ENCODE measurements at regions not wholly inside any gene's neighbourhood (a gene's known extent, or its start where the extent isn't known, plus 50 kb on each side); places are given as distances from the start of the nearest gene placed in this dataset.
A peak's percentile ranks its signal among the peaks of the same experiment; 100 is the strongest.

- no peak for TF ChIP-seq BCL3 (CRISPR knock-in tag; IDR thresholded peaks at IDR 0.05)
- TF ChIP-seq GATAD1 (CRISPR knock-in tag; IDR thresholded peaks at IDR 0.05) = peak; percentile 67; the same call in 1 of the 2 replicates
- TF ChIP-seq ZNF7 (CRISPR knock-in tag; IDR thresholded peaks at IDR 0.05) = no peak
- no peak for TF ChIP-seq PLRG1 (conservative IDR thresholded peaks at IDR 0.05)
- no peak for TF ChIP-seq ZNF639 (CRISPR knock-in tag; conservative IDR thresholded peaks at IDR 0.05)
- no peak for TF ChIP-seq REXO4 (CRISPR knock-in tag; IDR thresholded peaks at IDR 0.05; ENCODE audit: borderline replicate concordance)
- 0 out of 2 replicates have a peak, but pooled peaks have one; percentile 49 for TF ChIP-seq IRF9 (CRISPR knock-in tag; IDR thresholded peaks at IDR 0.05; ENCODE audit: borderline replicate concordance)
- TF ChIP-seq SOX5 (CRISPR knock-in tag; IDR thresholded peaks at IDR 0.05; ENCODE audit: borderline replicate concordance) = peak; percentile 85
- TF ChIP-seq HNRNPUL1 (IDR thresholded peaks at IDR 0.05; ENCODE audit: low read depth, low read length) = no peak
- peak; percentile 74; the same call in 1 of the 2 replicates for TF ChIP-seq YEATS4 (CRISPR knock-in tag; IDR thresholded peaks at IDR 0.05; ENCODE audit: borderline replicate concordance)
- no peak for TF ChIP-seq HES4 (CRISPR knock-in tag; IDR thresholded peaks at IDR 0.05; ENCODE audit: borderline replicate concordance)
- TF ChIP-seq FOXP1 (IDR thresholded peaks at IDR 0.05) = no peak
- TF ChIP-seq FOXP1 (CRISPR knock-in tag; IDR thresholded peaks at IDR 0.05) = peak; percentile 63
- peak; percentile 93 for TF ChIP-seq NR2C2 (CRISPR knock-in tag; IDR thresholded peaks at IDR 0.05; ENCODE audit: borderline replicate concordance)
- no peak for TF ChIP-seq ZNF776 (CRISPR knock-in tag; IDR thresholded peaks at IDR 0.05)
- no peak for TF ChIP-seq RNF2 (conservative IDR thresholded peaks at IDR 0.05; ENCODE audit: low read depth)
- no peak for TF ChIP-seq ZBTB3 (CRISPR knock-in tag; IDR thresholded peaks at IDR 0.05; ENCODE audit: borderline replicate concordance, low read depth)
- TF ChIP-seq CSRNP1 (CRISPR knock-in tag; IDR thresholded peaks at IDR 0.05) = peak; percentile 41; the same call in 1 of the 2 replicates
- peak; percentile 64; the same call in 1 of the 2 replicates for TF ChIP-seq ZBTB38 (CRISPR knock-in tag; IDR thresholded peaks at IDR 0.05)
- TF ChIP-seq KMT2B (CRISPR knock-in tag; IDR thresholded peaks at IDR 0.05) = peak; percentile 40; the same call in 1 of the 2 replicates
- 0 out of 2 replicates have a peak, but pooled peaks have one; percentile 62 for TF ChIP-seq ZNF691 (CRISPR knock-in tag; IDR thresholded peaks at IDR 0.05; ENCODE audit: borderline replicate concordance, low read depth)
- 0 out of 2 replicates have a peak, but pooled peaks have one; percentile 47 for TF ChIP-seq KAT8 (CRISPR knock-in tag; IDR thresholded peaks at IDR 0.05)
- no peak for TF ChIP-seq FOXA1 (IDR thresholded peaks at IDR 0.05)
- TF ChIP-seq FOXA1 (CRISPR knock-in tag; IDR thresholded peaks at IDR 0.05) = peak; percentile 75
- peak; percentile 64; the same call in 1 of the 2 replicates for TF ChIP-seq ZNF430 (CRISPR knock-in tag; IDR thresholded peaks at IDR 0.05)
- TF ChIP-seq MIER2 (CRISPR knock-in tag; IDR thresholded peaks at IDR 0.05) = peak; percentile 73; the same call in 1 of the 2 replicates
- no peak for TF ChIP-seq ZC3H13 (CRISPR knock-in tag; IDR thresholded peaks at IDR 0.05)
- peak; percentile 88 for TF ChIP-seq ZNF331 (CRISPR knock-in tag; IDR thresholded peaks at IDR 0.05)
These were observed 145.5 kb upstream of the NRIP1 start (continued) for GRCh38 chr21:15210235-15210678.
